ENCODE measurements at regions not wholly inside any gene's neighbourhood (a gene's known extent, or its start where the extent isn't known, plus 50 kb on each side); places are given as distances from the start of the nearest gene placed in this dataset.

GRCh38 chr7:112566442-112567324 is 85.9 kb downstream of the LSMEM1 start:
- TF ChIP-seq, protein P1, sequence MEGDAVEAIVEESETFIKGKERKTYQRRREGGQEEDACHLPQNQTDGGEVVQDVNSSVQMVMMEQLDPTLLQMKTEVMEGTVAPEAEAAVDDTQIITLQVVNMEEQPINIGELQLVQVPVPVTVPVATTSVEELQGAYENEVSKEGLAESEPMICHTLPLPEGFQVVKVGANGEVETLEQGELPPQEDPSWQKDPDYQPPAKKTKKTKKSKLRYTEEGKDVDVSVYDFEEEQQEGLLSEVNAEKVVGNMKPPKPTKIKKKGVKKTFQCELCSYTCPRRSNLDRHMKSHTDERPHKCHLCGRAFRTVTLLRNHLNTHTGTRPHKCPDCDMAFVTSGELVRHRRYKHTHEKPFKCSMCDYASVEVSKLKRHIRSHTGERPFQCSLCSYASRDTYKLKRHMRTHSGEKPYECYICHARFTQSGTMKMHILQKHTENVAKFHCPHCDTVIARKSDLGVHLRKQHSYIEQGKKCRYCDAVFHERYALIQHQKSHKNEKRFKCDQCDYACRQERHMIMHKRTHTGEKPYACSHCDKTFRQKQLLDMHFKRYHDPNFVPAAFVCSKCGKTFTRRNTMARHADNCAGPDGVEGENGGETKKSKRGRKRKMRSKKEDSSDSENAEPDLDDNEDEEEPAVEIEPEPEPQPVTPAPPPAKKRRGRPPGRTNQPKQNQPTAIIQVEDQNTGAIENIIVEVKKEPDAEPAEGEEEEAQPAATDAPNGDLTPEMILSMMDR (IDR thresholded peaks at IDR 0.05; ENCODE audit: insufficient read depth, low read length, poor library complexity, severe bottlenecking), result no peak
- no peak for TF ChIP-seq EZH2phosphoT487 (conservative IDR thresholded peaks at IDR 0.05; ENCODE audit: low read length)

Data from SU-DHL-6 (cell line).